Pancreas (tissue), 10 donors: ENCODE measurements at regions not wholly inside any gene's neighbourhood (a gene's known extent, or its start where the extent isn't known, plus 50 kb on each side); places are given as distances from the start of the nearest gene placed in this dataset.

Source experiments
- ATAC-seq, 4 donors: fragments of 200-7000 bp; cut with Tn5 transposase; one replicate each; pipeline versions ENCODE4 v1.8.0 to v1.9.1; 2020; ENCODE audit warnings: mild to moderate bottlenecking in 4 of 4, moderate library complexity in 4 of 4
- DNase-seq, 6 donors: peaks; one replicate each; pipeline ENCODE4 v3.0.0-alpha.2; 2020
- FAIRE-seq: peaks from 2 replicates; lab custom pipeline; 2012; peaks lifted over from hg19 to GRCh38; lab: Jason Lieb, UNC
- H3K27ac ChIP-seq, 4 donors: fragments of 200-600 bp; sonication (generic); 1 replicate in 3 of 4; 2 replicates in 1 of 4; pipeline versions ENCODE4 v1.5.0 to v1.8.0; 2020
- H3K27me3 ChIP-seq, 4 donors: fragments of 200-600 bp; one replicate each; pipeline ENCODE4 v1.8.0; 2021
- H3K36me3 ChIP-seq, 3 donors: fragments of 200-600 bp; sonication (generic) in 1 of 3; one replicate each; pipeline versions ENCODE4 v1.5.0 to v1.8.0; 2020 to 2021
- H3K4me1 ChIP-seq, 3 donors: fragments of 200-600 bp; one replicate each; pipeline ENCODE4 v1.8.0; 2021
- H3K4me3 ChIP-seq, 4 donors: fragments of 200-600 bp; sonication (generic) in 2 of 4; one replicate each; pipeline versions ENCODE4 v1.5.0 to v1.8.0; 2020 to 2021
- H3K9me3 ChIP-seq, 4 donors: fragments of 200-600 bp; one replicate each; pipeline ENCODE4 v1.8.0; 2021
- WGBS, 2 donors: extraction: QIAGEN DNeasy Blood & Tissue Kit; methylation state at CpG; one replicate each; pipeline ENCODE4 v1.1.7; 2013; 5-methylcytosine and 5-hydroxymethylcytosine counted together
- intact Hi-C, 3 donors: fragments of 100-400 bp; cut with DNase I; formaldehyde crosslinking; loops; one replicate each; pipeline versions ENCODE4 v1.11.1 to v1.14.2; 2022
- TF ChIP-seq, protein P1 (sequence below), 4 donors: fragments of 200-600 bp; sonication (generic) in 3 of 4; IDR thresholded peaks; one replicate each; pipeline versions ENCODE4 v1.5.0 to v1.8.0; 2021; ENCODE audit warnings: antibody characterized with exemption in 4 of 4
- donor health status: healthy with polysubstance abuse.
- donor health status: DM: no; HTN: no; CAD: no; lungs with moderate emphysema.
- donor health status: DM: no; HTN: no; CAD: no.
- donor health status: control.
- donor health status: control.
- donor health status: Bipolar disorder and iron deficiency.
- donor health status: DM: yes; HTN: yes; CAD: no.
- donor health status: DM: no; HTN: no; CAD: no.
- donor health status: DM: no; HTN: no; CAD: no.
- donor health status: DM: yes; HTN: yes; CAD: no.

- no peak for DNase-seq
- no peak overlapping the region for H3K4me3 ChIP-seq
- no peak for ATAC-seq
- 66 to 67% methylated on average over 6 of the region's 6 CpGs for WGBS, 2 donors
- no peaks in the 10 kb centered on the region for H3K27me3 ChIP-seq
- no peaks in the 10 kb centered on the region for H3K9me3 ChIP-seq
- no peak for FAIRE-seq
- no peaks in the 10 kb centered on the region for H3K36me3 ChIP-seq
- TF ChIP-seq, protein P1, sequence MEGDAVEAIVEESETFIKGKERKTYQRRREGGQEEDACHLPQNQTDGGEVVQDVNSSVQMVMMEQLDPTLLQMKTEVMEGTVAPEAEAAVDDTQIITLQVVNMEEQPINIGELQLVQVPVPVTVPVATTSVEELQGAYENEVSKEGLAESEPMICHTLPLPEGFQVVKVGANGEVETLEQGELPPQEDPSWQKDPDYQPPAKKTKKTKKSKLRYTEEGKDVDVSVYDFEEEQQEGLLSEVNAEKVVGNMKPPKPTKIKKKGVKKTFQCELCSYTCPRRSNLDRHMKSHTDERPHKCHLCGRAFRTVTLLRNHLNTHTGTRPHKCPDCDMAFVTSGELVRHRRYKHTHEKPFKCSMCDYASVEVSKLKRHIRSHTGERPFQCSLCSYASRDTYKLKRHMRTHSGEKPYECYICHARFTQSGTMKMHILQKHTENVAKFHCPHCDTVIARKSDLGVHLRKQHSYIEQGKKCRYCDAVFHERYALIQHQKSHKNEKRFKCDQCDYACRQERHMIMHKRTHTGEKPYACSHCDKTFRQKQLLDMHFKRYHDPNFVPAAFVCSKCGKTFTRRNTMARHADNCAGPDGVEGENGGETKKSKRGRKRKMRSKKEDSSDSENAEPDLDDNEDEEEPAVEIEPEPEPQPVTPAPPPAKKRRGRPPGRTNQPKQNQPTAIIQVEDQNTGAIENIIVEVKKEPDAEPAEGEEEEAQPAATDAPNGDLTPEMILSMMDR (IDR thresholded peaks at IDR 0.05) = no peak
- H3K4me1 ChIP-seq = no peaks in the 10 kb centered on the region
- intact Hi-C loops = no loop called here
- no peak overlapping the region for H3K27ac ChIP-seq
Observed at GRCh38 chr2:16022548-16023240, 82.3 kb downstream of the MYCN start.

DNA sequence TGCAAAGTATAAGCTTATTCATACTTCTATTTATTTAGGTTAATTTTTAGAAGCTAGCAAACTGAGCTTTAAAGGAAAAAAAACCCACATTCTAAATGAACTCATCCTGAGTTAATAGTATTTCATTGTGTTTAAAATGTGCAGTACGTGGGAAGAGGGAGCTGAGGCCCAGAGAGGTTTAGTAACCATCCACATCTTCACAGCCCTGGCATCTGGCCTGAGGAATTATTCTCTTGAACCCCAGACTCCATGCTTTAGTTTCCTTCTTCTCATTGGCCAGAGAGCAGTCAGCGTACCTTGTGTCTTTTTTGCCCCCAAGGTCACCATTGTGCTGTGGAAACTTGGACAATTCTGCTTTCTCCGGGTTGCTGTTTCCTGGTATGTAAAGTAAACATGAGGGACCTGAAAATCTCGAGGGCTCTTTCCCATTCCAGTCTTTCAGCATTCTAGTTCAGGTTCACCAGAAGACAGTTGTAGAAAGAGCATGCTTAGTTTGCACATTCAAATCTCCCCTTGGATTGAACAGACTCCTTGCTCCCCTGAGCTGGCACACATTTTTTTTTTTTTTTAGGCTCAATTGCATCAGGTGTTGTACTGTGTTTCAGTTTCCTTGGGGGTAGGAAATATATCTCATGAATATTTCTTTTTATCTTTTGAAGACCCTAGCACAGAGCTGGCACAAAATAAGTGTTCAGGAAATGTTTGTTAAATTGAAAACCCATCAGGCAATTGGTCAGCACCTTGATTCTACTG, 81.4 kb downstream of the MYCN start:
- peak in 1 of 4 donors; percentile 31 for ATAC-seq
- 26 to 28% methylated on average over 4 of the region's 4 CpGs for WGBS, 2 donors
- DNase-seq = no peak

GRCh38 chr2:16020389-16021008, 80.1 kb downstream of the MYCN start:
- H3K27me3 ChIP-seq = no peaks in the 10 kb centered on the region
- no peak overlapping the region for H3K27ac ChIP-seq
- no peaks in the 10 kb centered on the region for H3K9me3 ChIP-seq
- no peak for DNase-seq
- no peak overlapping the region for H3K4me3 ChIP-seq
- H3K4me1 ChIP-seq = no peaks in the 10 kb centered on the region
- intact Hi-C loops = no loop called here
- no peak for FAIRE-seq
- TF ChIP-seq, protein P1 (IDR thresholded peaks at IDR 0.05) = no peak
- 85 to 93% methylated on average over 5 of the region's 5 CpGs for WGBS, 2 donors
- H3K36me3 ChIP-seq = no peaks in the 10 kb centered on the region
- ATAC-seq = no peak

More for the DNA sequence above, 81.4 kb downstream of the MYCN start:
- no peak for FAIRE-seq
- no peaks in the 10 kb centered on the region for H3K9me3 ChIP-seq
- no peaks in the 10 kb centered on the region for H3K36me3 ChIP-seq
- intact Hi-C loops = no loop called here
- H3K27ac ChIP-seq = no peak overlapping the region
- no peaks in the 10 kb centered on the region for H3K27me3 ChIP-seq
- no peaks in the 10 kb centered on the region for H3K4me1 ChIP-seq
- TF ChIP-seq, protein P1 (IDR thresholded peaks at IDR 0.05) = no peak
- no peak overlapping the region for H3K4me3 ChIP-seq

DNA sequence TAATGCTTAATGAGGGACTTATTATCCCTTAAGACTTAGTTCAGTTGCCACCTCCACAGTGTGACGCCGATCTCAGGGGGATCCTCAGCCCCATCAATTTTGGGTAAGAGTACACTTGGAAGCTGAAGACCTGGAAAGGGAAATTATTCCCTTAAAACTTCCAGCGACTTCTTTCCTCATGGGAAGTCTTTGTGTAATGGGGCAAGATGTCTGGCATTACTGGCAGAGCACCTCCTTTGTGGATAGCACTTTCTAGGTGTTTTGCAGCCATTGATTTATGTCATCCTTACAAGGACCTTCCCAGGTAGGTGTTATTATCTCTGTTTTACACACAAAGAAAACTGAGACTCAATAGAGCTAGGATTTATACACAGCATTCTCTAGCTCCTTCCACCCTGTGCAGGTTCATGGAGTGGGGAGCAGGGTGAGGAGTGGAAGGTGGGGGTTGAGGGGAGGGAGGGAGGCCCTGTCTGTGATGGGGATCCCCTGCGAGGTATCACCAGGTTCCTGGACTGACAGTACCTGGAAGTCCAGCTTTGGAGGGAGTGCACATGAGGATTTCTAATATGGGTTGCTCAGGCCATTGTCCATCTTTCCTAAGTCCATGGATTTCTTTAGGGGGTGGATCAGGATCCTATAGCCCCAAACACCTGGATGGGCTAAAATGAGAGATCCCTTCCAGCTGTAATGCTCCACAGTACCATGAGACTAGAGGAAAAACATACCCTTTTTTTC, 79.4 kb downstream of the MYCN start:
- TF ChIP-seq, protein P1 (IDR thresholded peaks at IDR 0.05) = no peak
- Histone ChIP-seq H3K36me3 (no peaks in the 10 kb centered on the region), H3K27me3 (no peaks in the 10 kb centered on the region), H3K4me1 (no peaks in the 10 kb centered on the region), H3K9me3 (no peaks in the 10 kb centered on the region), H3K27ac (no peak overlapping the region), H3K4me3 (no peak overlapping the region)
- 73 to 76% methylated on average over 4 of the region's 4 CpGs for WGBS, 2 donors
- ATAC-seq (no peak), FAIRE-seq (no peak), DNase-seq (no peak)
- intact Hi-C loops = no loop called here
